Trophoblast cell (in vitro differentiated cells and primary cell): ENCODE measurements at regions not wholly inside any gene's neighbourhood (a gene's known extent, or its start where the extent isn't known, plus 50 kb on each side); places are given as distances from the start of the nearest gene placed in this dataset.

ENCODE experiments used
- DNase-seq, 2 donors: peaks; one replicate each; pipeline ENCODE4 v3.0.0-alpha.2; 2016
- H2AFZ ChIP-seq: 2 replicates; pipeline ENCODE4 v1.6.1; 2013; ENCODE audit warnings: low read length, moderate library complexity, mild to moderate bottlenecking; ENCODE audit not compliant: insufficient read depth, poor library complexity
- H2AK5ac ChIP-seq: 2 replicates; pipeline ENCODE4 v1.6.1; 2013; ENCODE audit warnings: mild to moderate bottlenecking, low read length
- H2BK120ac ChIP-seq: 2 replicates; pipeline ENCODE4 v1.6.1; 2013; ENCODE audit warnings: low read length, mild to moderate bottlenecking, moderate library complexity; ENCODE audit not compliant: insufficient read depth, poor library complexity
- H2BK12ac ChIP-seq: 2 replicates; pipeline ENCODE4 v1.6.1; 2013; ENCODE audit warnings: mild to moderate bottlenecking, low read length, moderate library complexity
- H2BK5ac ChIP-seq: 2 replicates; pipeline ENCODE4 v1.6.1; 2013; ENCODE audit warnings: low read length, low read depth, moderate library complexity, mild to moderate bottlenecking; ENCODE audit not compliant: poor library complexity
- H3K14ac ChIP-seq: 2 replicates; pipeline ENCODE4 v1.6.1; 2013; ENCODE audit warnings: mild to moderate bottlenecking, low read length
- H3K18ac ChIP-seq: 2 replicates; pipeline ENCODE4 v1.6.1; 2013; ENCODE audit warnings: mild to moderate bottlenecking, low read length
- H3K23ac ChIP-seq: 2 replicates; pipeline ENCODE4 v1.6.1; 2013; ENCODE audit warnings: low read length
- H3K27ac ChIP-seq: 2 replicates; pipeline ENCODE4 v1.5.1; 2013; ENCODE audit warnings: low read depth, mild to moderate bottlenecking, inconsistent platforms, low read length, moderate library complexity
- H3K27me3 ChIP-seq: 2 replicates; pipeline ENCODE4 v1.6.1; 2013; ENCODE audit warnings: inconsistent platforms, mild to moderate bottlenecking, low read length, moderate library complexity; ENCODE audit not compliant: insufficient read depth
- H3K36me3 ChIP-seq, 2 experiments: 1 replicate in 1 of 2; 2 replicates in 1 of 2; pipeline ENCODE4 v1.6.1; 2013; ENCODE audit warnings: low read length in 2 of 2, mild to moderate bottlenecking in 2 of 2, moderate library complexity in 1 of 2; ENCODE audit not compliant: insufficient read depth in 2 of 2, control insufficient read depth in 1 of 2
- H3K4ac ChIP-seq: 2 replicates; pipeline ENCODE4 v1.6.1; 2013; ENCODE audit warnings: low read depth, mild to moderate bottlenecking, low read length, moderate library complexity
- H3K4me1 ChIP-seq, 2 experiments: 1 replicate in 1 of 2; 2 replicates in 1 of 2; pipeline ENCODE4 v1.6.1; 2013; ENCODE audit warnings: low read length in 2 of 2, mild to moderate bottlenecking in 2 of 2, moderate library complexity in 1 of 2; ENCODE audit not compliant: insufficient read depth in 2 of 2, control insufficient read depth in 1 of 2
- H3K4me2 ChIP-seq: 2 replicates; pipeline ENCODE4 v1.6.1; 2013; ENCODE audit warnings: inconsistent platforms, mild to moderate bottlenecking, low read length, moderate library complexity
- H3K4me3 ChIP-seq: 2 replicates; pipeline ENCODE4 v1.5.1; 2013; ENCODE audit warnings: mild to moderate bottlenecking, low read depth, low read length, inconsistent platforms
- H3K79me1 ChIP-seq: one replicate; pipeline ENCODE4 v1.6.1; 2013; ENCODE audit warnings: low read length
- H3K79me2 ChIP-seq: 2 replicates; pipeline ENCODE4 v1.6.1; 2013; ENCODE audit warnings: low read length, mild to moderate bottlenecking; ENCODE audit not compliant: control insufficient read depth, insufficient read depth, poor library complexity
- H3K9ac ChIP-seq: 2 replicates; pipeline ENCODE4 v1.6.1; 2013; ENCODE audit warnings: mild to moderate bottlenecking, low read length
- H3K9me3 ChIP-seq: 2 replicates; pipeline ENCODE4 v1.6.1; 2013; ENCODE audit warnings: low read depth, mild to moderate bottlenecking, control low read depth, inconsistent platforms, low read length; ENCODE audit not compliant: insufficient read depth
- H4K12ac ChIP-seq: 2 replicates; pipeline ENCODE4 v1.6.1; 2013; ENCODE audit warnings: low read depth, mild to moderate bottlenecking, low read length, moderate library complexity
- H4K8ac ChIP-seq: 2 replicates; pipeline ENCODE4 v1.6.1; 2013; ENCODE audit warnings: low read depth, mild to moderate bottlenecking, low read length, moderate library complexity
- H4K91ac ChIP-seq: one replicate; pipeline ENCODE4 v1.6.1; 2013; ENCODE audit warnings: low read depth, mild to moderate bottlenecking, low read length, moderate library complexity
- WGBS: extraction: QIAGEN DNeasy Blood & Tissue Kit; methylation state at CpG from one replicate; pipeline ENCODE4 v1.1.7; 2013; ENCODE audit warnings: missing lambda C conversion rate; ENCODE audit not compliant: insufficient read length, insufficient coverage; ENCODE audit errors: extremely low coverage; 5-methylcytosine and 5-hydroxymethylcytosine counted together

- H4K8ac ChIP-seq = no peak overlapping the region
- H3K14ac ChIP-seq = no peak overlapping the region
- H3K27me3 ChIP-seq = no peaks in the 10 kb centered on the region
- H3K4me3 ChIP-seq = no peak overlapping the region
- H4K91ac ChIP-seq = no peak overlapping the region
- H3K9me3 ChIP-seq = no peaks in the 10 kb centered on the region
- H2BK12ac ChIP-seq = no peak overlapping the region
- H3K4ac ChIP-seq = no peak overlapping the region
- DNase-seq = no peak
- H3K4me1 ChIP-seq = no peaks in the 10 kb centered on the region
- no peaks in the 10 kb centered on the region for H3K79me2 ChIP-seq
- H2BK120ac ChIP-seq = no peak overlapping the region
- H3K18ac ChIP-seq = no peak overlapping the region
- no peak overlapping the region for H2AK5ac ChIP-seq
- no peak overlapping the region for H3K9ac ChIP-seq
- no CpG with 5 or more reads among the region's 2 CpGs for WGBS
- no peak overlapping the region for H2BK5ac ChIP-seq
- no peak overlapping the region for H4K12ac ChIP-seq
- no peak overlapping the region for H3K4me2 ChIP-seq
- no peak overlapping the region for H3K27ac ChIP-seq
- no peak overlapping the region for H3K23ac ChIP-seq
- no peaks in the 10 kb centered on the region for H3K79me1 ChIP-seq
- H3K36me3 ChIP-seq = no peaks in the 10 kb centered on the region
- no peak overlapping the region for H2AFZ ChIP-seq
Observed at GRCh38 chr5:61942462-61943049, 363.4 kb upstream of the KIF2A start.

GRCh38 chr5:61943713-61944112 is 362.3 kb upstream of the KIF2A start:
- no peak overlapping the region for H4K8ac ChIP-seq
- WGBS = no CpG with 5 or more reads among the region's 2 CpGs

GRCh38 chr5:61948151-61948550 is 357.9 kb upstream of the KIF2A start:
- no CpG with 5 or more reads among the region's 3 CpGs for WGBS
- Histone ChIP-seq H3K9me3 (no peaks in the 10 kb centered on the region), H3K9ac (no peak overlapping the region), H3K79me1 (no peaks in the 10 kb centered on the region), H3K4me1 (no peaks in the 10 kb centered on the region), H3K4me3 (no peak overlapping the region), H3K36me3 (no peaks in the 10 kb centered on the region), H2AFZ (no peak overlapping the region), H4K8ac (no peak overlapping the region), H3K14ac (no peak overlapping the region), H4K91ac (no peak overlapping the region), H2BK12ac (no peak overlapping the region), H2BK5ac (no peak overlapping the region), H2BK120ac (no peak overlapping the region), H3K4me2 (no peak overlapping the region), H2AK5ac (no peak overlapping the region), H3K18ac (no peak overlapping the region), H3K27ac (no peak overlapping the region), H3K27me3 (no peaks in the 10 kb centered on the region), H3K4ac (no peak overlapping the region), H3K23ac (no peak overlapping the region), H4K12ac (no peak overlapping the region), H3K79me2 (no peaks in the 10 kb centered on the region)
- DNase-seq = no peak

More at GRCh38 chr5:61943713-61944112, 362.3 kb upstream of the KIF2A start:
- no peaks in the 10 kb centered on the region for H3K36me3 ChIP-seq
- H2AFZ ChIP-seq = no peak overlapping the region
- no peak overlapping the region for H3K18ac ChIP-seq
- no peak overlapping the region for H3K4me3 ChIP-seq
- DNase-seq = no peak
- no peaks in the 10 kb centered on the region for H3K79me2 ChIP-seq
- no peaks in the 10 kb centered on the region for H3K27me3 ChIP-seq
- no peak overlapping the region for H3K14ac ChIP-seq
- H2AK5ac ChIP-seq = no peak overlapping the region
- H3K4ac ChIP-seq = no peak overlapping the region
- no peak overlapping the region for H3K9ac ChIP-seq
- no peak overlapping the region for H3K4me2 ChIP-seq
- no peak overlapping the region for H2BK12ac ChIP-seq
- no peak overlapping the region for H3K27ac ChIP-seq
- H3K79me1 ChIP-seq = no peaks in the 10 kb centered on the region
- no peak overlapping the region for H2BK5ac ChIP-seq
- no peak overlapping the region for H3K23ac ChIP-seq
- no peak overlapping the region for H4K91ac ChIP-seq
- no peak overlapping the region for H4K12ac ChIP-seq
- no peak overlapping the region for H2BK120ac ChIP-seq
- H3K4me1 ChIP-seq = no peaks in the 10 kb centered on the region
- no peaks in the 10 kb centered on the region for H3K9me3 ChIP-seq

DNA sequence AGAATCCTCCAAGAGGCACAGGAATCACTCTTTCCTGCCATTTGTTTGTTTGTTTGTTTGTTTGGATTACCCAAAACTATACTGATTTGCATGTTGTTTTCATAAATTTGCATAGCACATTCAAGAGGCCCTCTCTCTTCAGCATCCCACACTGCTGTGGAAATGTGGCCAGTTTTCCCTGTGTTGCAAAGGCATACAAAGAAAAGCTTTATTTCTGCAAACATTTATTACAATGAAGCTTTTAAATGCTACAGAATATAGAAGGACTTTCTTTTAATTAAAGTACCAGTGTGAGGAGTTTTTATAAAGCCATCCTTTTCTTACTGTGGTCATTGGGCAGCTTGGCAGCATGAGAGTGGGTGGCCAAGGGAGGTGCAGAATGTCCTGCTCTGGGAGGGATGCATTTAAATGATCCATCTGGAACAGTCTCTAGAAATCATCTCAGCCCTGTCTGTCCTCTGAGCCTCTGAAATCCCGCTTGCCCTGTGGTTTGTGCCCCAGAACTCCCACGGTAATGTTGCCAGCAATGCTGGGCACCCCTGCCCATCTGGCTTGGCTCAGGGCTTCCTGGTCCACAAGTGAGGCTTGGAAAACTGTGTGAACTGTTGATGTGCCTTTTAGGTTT is 356.8 kb upstream of the KIF2A start:
- Histone ChIP-seq H2BK120ac (no peak overlapping the region), H3K4me1 (no peaks in the 10 kb centered on the region), H3K79me1 (no peaks in the 10 kb centered on the region), H3K4ac (no peak overlapping the region), H2AFZ (no peak overlapping the region), H2BK5ac (no peak overlapping the region), H4K8ac (no peak overlapping the region), H3K4me3 (no peak overlapping the region), H4K12ac (no peak overlapping the region), H2BK12ac (no peak overlapping the region), H3K23ac (no peak overlapping the region), H3K18ac (no peak overlapping the region), H3K14ac (no peak overlapping the region), H3K9ac (no peak overlapping the region), H3K4me2 (no peak overlapping the region), H3K27me3 (no peaks in the 10 kb centered on the region), H3K79me2 (no peaks in the 10 kb centered on the region), H3K36me3 (no peaks in the 10 kb centered on the region), H2AK5ac (no peak overlapping the region), H3K9me3 (no peaks in the 10 kb centered on the region), H4K91ac (no peak overlapping the region), H3K27ac (no peak overlapping the region)
- no peak for DNase-seq
- no CpG with 5 or more reads among the region's 2 CpGs for WGBS
